Osteoblast (primary cell): ENCODE measurements at regions not wholly inside any gene's neighbourhood (a gene's known extent, or its start where the extent isn't known, plus 50 kb on each side); places are given as distances from the start of the nearest gene placed in this dataset.

Experiments used
- DNase-seq: peaks from one replicate; pipeline ENCODE4 v3.0.0; 2011; ENCODE audit warnings: low spot score, mixed read lengths; ENCODE audit not compliant: insufficient read length; ENCODE audit errors: missing footprints
- H2AFZ ChIP-seq: 2 replicates; pipeline ENCODE4 v1.6.0; 2011; ENCODE audit warnings: mild to moderate bottlenecking, low read length
- H3K27ac ChIP-seq: 2 replicates; pipeline ENCODE4 v1.5.1; 2011; ENCODE audit warnings: mild to moderate bottlenecking, low read depth, low read length, moderate library complexity
- H3K27me3 ChIP-seq: 2 replicates; pipeline ENCODE4 v1.6.0; 2012; ENCODE audit warnings: mild to moderate bottlenecking, control low read depth, inconsistent platforms, low read length, moderate library complexity; ENCODE audit not compliant: insufficient read depth
- H3K36me3 ChIP-seq: 2 replicates; pipeline ENCODE4 v1.5.1; 2011; ENCODE audit warnings: mild to moderate bottlenecking, low read length, control low read depth, moderate library complexity; ENCODE audit not compliant: insufficient read depth
- H3K4me1 ChIP-seq: 2 replicates; pipeline ENCODE4 v1.5.1; 2011; ENCODE audit warnings: mild to moderate bottlenecking, low read length, control low read depth, moderate library complexity; ENCODE audit not compliant: insufficient read depth
- H3K4me2 ChIP-seq: 2 replicates; pipeline ENCODE4 v1.6.0; 2011; ENCODE audit warnings: mild to moderate bottlenecking, low read length; ENCODE audit not compliant: insufficient read depth
- H3K4me3 ChIP-seq: fragments of 200-600 bp; sonication (generic); 3 replicates; pipeline ENCODE4 v1.5.1; 2012; ENCODE audit warnings: mild to moderate bottlenecking, low read length, inconsistent platforms; ENCODE audit not compliant: insufficient read depth
- H3K79me2 ChIP-seq: 2 replicates; pipeline ENCODE4 v1.6.0; 2012; ENCODE audit warnings: mild to moderate bottlenecking, low read length, control low read depth, inconsistent platforms; ENCODE audit not compliant: insufficient read depth
- H3K9me3 ChIP-seq: 2 replicates; pipeline ENCODE4 v1.5.1; 2011; ENCODE audit warnings: low read depth, low read length, control low read depth
- H4K20me1 ChIP-seq: 2 replicates; pipeline ENCODE4 v1.6.0; 2012; ENCODE audit warnings: mild to moderate bottlenecking, low read length, control low read depth; ENCODE audit not compliant: insufficient read depth
- TF ChIP-seq, protein P1 (sequence below): IDR thresholded peaks from 2 replicates; pipeline ENCODE4 v1.5.1; 2011; ENCODE audit warnings: mild to moderate bottlenecking, low read depth, low read length, moderate library complexity; ENCODE audit errors: extremely low read depth

GRCh38 chr12:18932211-18932610, 194.3 kb downstream of the CAPZA3 start:
- H2AFZ ChIP-seq, result no peak overlapping the region

DNA sequence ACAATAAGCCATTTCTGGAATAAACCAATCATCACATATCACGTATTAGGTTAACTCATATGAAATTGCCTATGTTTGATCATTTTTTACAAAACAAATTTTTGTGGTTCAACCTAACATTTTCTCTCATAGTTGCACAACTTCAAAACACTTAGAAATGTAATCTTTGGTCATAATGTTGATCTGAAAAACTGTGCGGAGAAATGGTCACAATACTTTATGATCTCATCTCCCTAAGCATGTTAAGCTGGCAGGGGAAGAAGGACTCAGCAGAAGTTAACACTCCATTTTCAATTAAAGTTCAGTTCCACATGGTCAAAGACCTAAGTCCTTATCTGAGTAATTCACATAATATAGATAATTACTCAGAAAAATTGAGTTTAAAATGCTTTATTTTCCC, 194.8 kb downstream of the CAPZA3 start:
- DNase-seq, result no peak
- H3K4me1 ChIP-seq, result no peaks in the 10 kb centered on the region
- H3K4me2 ChIP-seq, result no peak overlapping the region
- no peak overlapping the region for H3K4me3 ChIP-seq
- TF ChIP-seq, protein P1, sequence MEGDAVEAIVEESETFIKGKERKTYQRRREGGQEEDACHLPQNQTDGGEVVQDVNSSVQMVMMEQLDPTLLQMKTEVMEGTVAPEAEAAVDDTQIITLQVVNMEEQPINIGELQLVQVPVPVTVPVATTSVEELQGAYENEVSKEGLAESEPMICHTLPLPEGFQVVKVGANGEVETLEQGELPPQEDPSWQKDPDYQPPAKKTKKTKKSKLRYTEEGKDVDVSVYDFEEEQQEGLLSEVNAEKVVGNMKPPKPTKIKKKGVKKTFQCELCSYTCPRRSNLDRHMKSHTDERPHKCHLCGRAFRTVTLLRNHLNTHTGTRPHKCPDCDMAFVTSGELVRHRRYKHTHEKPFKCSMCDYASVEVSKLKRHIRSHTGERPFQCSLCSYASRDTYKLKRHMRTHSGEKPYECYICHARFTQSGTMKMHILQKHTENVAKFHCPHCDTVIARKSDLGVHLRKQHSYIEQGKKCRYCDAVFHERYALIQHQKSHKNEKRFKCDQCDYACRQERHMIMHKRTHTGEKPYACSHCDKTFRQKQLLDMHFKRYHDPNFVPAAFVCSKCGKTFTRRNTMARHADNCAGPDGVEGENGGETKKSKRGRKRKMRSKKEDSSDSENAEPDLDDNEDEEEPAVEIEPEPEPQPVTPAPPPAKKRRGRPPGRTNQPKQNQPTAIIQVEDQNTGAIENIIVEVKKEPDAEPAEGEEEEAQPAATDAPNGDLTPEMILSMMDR, result no peak
- H3K36me3 ChIP-seq, result no peaks in the 10 kb centered on the region
- no peak overlapping the region for H3K27ac ChIP-seq
- H3K79me2 ChIP-seq, result no peaks in the 10 kb centered on the region
- H2AFZ ChIP-seq, result no peak overlapping the region
- no peaks in the 10 kb centered on the region for H3K27me3 ChIP-seq
- H4K20me1 ChIP-seq, result no peaks in the 10 kb centered on the region
- no peaks in the 10 kb centered on the region for H3K9me3 ChIP-seq

More at GRCh38 chr12:18932211-18932610, 194.3 kb downstream of the CAPZA3 start:
- H4K20me1 ChIP-seq, result no peaks in the 10 kb centered on the region
- no peak overlapping the region for H3K27ac ChIP-seq
- H3K27me3 ChIP-seq, result no peaks in the 10 kb centered on the region
- no peaks in the 10 kb centered on the region for H3K36me3 ChIP-seq
- H3K9me3 ChIP-seq, result no peaks in the 10 kb centered on the region
- H3K4me2 ChIP-seq, result no peak overlapping the region
- peak; percentile 42 for DNase-seq
- TF ChIP-seq, protein P1, result no peak
- H3K4me3 ChIP-seq, result no peak overlapping the region
- H3K79me2 ChIP-seq, result no peaks in the 10 kb centered on the region
- H3K4me1 ChIP-seq, result no peaks in the 10 kb centered on the region

GRCh38 chr12:18935371-18935965, 194.1 kb upstream of the PLEKHA5 start:
- Histone ChIP-seq H3K79me2 (no peaks in the 10 kb centered on the region), H3K4me2 (no peak overlapping the region), H2AFZ (no peak overlapping the region), H3K9me3 (no peaks in the 10 kb centered on the region), H3K27me3 (no peaks in the 10 kb centered on the region), H3K27ac (no peak overlapping the region), H4K20me1 (no peaks in the 10 kb centered on the region), H3K36me3 (no peaks in the 10 kb centered on the region), H3K4me1 (no peaks in the 10 kb centered on the region), H3K4me3 (no peak overlapping the region)
- TF ChIP-seq, protein P1, result no peak
- no peak for DNase-seq

DNA sequence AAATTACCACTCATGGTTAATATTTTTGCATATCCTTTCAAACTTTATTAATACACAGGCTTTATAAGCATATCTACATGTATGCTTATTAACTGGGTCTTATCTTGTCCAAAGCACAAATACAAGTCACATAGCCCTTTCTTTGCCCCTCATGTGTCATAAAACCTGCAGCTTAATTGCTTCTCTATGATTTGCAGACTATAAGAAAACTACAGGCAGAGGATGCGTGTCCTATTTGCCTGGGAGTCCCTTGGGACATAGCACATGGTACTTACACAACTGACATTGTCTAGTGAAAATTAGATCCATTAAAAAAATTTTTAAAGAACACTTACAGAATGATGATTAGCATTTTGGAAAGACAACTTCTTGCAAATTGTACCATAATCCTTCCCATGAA, 190.5 kb upstream of the PLEKHA5 start:
- Histone ChIP-seq H3K36me3 (no peaks in the 10 kb centered on the region), H3K27ac (no peak overlapping the region), H3K4me2 (no peak overlapping the region), H4K20me1 (no peaks in the 10 kb centered on the region), H3K79me2 (no peaks in the 10 kb centered on the region), H3K27me3 (no peaks in the 10 kb centered on the region), H3K4me1 (no peaks in the 10 kb centered on the region), H2AFZ (no peak overlapping the region), H3K4me3 (no peak overlapping the region), H3K9me3 (no peaks in the 10 kb centered on the region)
- no peak for DNase-seq
- TF ChIP-seq, protein P1, result no peak
